Left lobe of liver (tissue), 2 donors: ENCODE measurements at regions not wholly inside any gene's neighbourhood (a gene's known extent, or its start where the extent isn't known, plus 50 kb on each side); places are given as distances from the start of the nearest gene placed in this dataset.
"Not testable (repeated sequence)": the region's sequence is repeated elsewhere in the genome, so short reads cannot be mapped to it uniquely, and the experiment has no call there.

Experiments
- ATAC-seq: fragments of 200-7000 bp; cut with Tn5 transposase; one replicate; pipeline ENCODE4 v1.9.1; 2020; ENCODE audit warnings: mild to moderate bottlenecking, moderate library complexity
- DNase-seq: peaks from one replicate; pipeline ENCODE4 v3.0.0-alpha.2; 2020; ENCODE audit warnings: low spot score
- donor health status: DM: no; HTN: no; CAD: no; lungs with moderate emphysema.
- donor health status: DM: no; HTN: yes; CAD: no.

DNA sequence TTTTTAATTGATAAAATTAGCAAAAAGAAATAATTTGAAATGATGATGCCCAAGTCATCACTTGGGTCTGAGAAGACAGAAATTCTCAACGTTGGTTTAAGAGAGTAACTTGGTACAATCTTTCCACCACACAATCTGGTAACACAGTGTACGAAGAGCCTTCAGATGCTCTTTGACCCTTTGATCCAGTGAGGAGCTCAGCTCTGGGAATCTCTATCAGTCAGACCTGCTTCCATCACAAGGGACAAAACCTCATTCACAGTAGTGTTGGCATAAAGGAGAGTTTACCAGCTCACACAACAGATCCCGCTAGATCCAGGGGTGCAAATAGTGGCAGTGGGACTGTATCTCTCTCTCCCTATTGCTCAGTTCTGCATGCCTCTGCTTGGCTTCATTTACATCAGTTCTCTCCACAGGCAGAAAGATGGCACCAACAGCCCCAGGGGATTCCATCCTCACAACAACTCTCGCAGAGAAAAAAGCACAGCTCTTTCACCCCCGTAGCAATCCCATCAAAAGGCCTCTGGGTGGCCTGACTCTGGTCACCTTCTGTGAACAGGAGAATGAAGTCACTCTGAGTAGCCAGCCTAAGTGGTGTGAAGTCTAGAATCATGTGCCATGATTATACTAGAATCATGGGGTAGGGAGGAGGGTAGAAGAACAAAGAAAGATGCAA is 119.7 kb downstream of the ZNF281 start:
- DNase-seq (no peak), ATAC-seq (peak; percentile 95)

DNA sequence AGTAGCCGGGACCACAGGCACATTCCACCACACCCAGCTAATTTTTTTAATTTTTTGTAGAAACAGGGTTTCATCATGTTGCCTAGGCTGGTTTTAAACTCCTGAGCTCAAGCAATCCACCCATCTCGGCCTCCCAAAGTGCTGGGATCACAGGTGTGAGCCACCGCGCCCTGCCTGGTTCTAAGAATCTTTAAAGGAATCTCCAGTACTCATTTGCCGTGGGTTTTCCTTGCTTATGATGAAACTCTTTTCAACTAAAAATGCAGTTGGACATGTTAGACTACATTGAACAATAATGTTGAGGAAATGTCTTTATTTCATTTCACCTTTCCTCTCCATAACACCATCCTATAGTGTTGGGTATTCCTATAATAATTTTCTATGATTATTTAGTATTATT is 121.6 kb downstream of the ZNF281 start:
- DNase-seq (no peak), ATAC-seq (no peak)

DNA sequence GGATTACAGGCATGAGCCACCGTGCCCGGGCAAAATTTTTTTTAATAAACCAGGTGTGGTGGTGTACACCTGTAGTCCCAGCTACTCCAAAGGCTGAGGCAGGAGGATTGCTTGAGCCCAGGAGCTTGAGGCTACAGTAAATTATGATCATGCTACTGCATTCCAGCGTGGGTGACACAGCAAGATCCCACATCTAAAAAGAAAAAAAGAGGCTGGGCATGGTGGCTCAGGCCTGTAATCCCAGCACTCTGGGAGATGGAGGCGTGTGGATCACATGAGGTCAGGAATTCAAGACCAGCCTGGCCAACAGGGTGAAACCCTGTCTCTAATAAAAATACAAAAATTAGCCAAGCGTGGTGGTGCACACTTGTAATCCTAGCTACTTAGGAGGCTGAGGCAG is 125.6 kb downstream of the ZNF281 start:
- not testable (repeated sequence) for DNase-seq, ATAC-seq

DNA sequence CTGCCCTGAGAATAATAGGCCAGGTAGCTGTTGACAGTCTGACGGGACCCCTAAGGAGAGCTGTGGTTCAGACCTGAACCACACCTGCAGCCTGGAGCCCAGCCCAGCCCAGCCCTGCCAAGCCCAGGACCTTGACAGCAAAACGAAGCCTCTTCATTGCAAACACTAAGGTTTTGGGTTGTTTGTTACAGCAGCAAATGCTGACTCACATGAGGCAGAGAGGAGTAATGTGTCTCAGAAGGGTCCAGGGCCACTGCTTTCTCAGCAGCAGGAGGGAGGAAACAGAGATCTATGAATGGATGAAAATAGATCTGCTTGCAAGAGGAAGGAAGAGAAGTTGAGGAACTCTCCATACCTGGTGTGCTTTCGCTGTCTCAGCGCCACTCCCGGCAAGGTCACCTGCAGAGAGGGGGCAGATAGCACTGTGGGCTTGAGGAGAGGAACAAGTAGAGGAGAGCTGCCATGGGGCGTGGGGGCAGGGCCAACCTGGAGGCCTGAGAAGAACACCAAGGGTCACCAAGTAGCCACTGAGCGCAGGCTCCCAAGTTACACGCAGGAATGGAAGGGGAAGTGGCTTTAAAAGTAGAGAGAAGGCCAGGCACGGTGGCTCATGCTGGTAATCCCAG is 127.2 kb downstream of the ZNF281 start:
- ATAC-seq = no peak

DNA sequence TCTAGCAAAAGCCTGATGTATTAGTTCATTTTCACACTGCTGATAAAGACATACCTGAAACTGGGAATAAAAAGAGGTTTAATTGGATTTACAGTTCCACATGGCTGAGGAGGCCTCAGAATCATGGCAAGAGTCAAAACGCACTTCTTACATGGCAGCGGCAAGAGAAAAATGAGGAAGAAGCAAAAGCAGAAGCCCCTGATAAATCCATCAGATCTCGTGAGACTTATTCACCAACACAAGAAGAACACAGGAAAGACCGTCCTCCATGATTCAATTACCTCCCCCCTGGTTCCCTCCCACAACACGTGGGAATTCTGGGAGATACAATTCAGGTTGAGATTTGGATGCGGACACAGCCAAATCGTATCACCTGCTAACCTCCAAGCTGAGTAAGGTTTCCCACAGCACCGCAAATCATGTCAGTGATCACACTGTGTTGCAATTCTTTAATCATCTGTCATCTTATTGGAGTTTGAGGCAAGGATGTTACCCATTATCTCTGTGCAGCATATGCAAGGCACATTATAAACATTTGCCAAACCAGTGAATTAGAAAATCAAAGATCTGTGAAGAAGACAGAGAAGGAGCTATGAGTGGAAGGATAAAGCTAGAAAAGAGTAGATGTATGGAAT is 128.5 kb downstream of the ZNF281 start:
- DNase-seq = no peak
- ATAC-seq = no peak

More for the DNA sequence above, 127.2 kb downstream of the ZNF281 start:
- DNase-seq = no peak

DNA sequence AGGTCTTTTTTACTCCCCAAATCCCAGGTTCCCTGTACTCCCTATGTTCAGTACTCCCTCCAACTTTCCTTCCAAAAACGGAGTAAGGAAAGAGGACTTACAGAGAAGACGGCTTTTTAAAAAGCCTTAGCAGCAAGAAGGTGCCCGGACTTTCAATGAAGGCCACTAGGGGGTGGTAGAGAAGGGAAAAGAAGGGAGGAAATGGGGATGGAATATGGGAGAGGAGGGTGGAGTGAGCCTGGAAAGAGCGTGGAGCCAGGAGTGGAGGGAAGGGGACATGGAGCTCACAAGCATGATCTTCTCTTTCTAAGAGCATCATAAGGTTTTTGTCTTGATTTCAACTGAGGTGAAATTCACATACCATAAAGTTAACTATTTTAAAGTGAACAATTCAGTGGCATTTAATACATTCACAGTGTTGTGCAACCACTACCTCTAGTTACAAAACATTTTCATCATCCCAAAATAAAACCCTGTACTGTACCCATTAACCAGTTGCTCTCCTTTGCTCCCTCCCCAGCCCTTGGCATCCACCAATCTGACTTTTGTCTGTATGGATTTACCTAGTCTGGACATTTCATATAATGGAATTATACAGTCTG is 129.9 kb downstream of the ZNF281 start:
- peak; percentile 70 for DNase-seq
- peak; percentile 89 for ATAC-seq

DNA sequence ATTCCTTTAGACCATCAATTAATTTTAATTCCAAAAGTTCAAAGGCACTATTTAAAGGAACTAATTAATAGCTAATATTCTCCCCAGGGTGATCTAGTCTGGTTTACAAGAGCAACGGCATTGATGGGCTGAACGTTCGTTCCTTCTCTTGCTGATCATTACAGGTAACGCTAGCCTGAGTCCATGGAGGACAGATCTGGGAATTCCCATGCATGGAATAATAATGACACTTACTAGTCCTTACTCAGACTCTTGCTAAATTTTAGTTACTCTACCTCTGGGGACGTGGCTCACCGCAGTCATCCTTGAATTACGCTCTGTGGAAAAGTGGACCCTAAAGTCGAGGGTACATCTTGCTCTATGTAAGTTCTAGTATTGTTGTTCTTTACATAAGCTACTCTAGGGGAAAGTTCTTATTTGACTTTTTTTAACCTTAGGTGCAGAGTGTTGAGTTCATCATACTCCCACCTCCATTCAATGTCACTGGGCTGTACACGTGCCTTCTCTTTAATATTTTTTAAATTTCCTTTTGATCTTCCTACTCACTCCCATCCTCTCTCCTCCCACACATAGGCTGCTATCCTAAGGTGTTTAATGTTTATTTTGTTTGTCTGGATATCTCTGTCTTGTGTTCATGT is 133.9 kb downstream of the ZNF281 start:
- peak; percentile 41 for ATAC-seq
- no peak for DNase-seq

DNA sequence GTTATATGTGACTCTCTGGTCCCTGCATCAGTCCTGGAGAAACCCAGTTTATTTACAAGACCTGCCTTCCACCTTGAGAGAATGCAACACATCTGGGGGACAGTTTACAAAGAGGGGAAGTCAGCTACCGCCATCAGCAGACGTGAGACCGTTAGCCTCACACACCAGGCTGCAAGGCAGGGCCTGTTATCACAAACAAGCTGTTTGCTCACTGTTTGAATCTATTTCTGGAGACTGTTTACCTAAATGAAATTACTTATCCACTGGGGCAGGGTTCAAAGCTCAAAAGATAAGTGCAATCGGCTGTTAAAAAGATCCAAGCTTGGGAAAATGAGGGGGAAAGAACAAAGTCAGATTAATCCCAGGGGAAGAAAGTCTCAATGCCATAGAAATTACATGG is 134.4 kb downstream of the ZNF281 start:
- DNase-seq (no peak), ATAC-seq (peak; percentile 71)

DNA sequence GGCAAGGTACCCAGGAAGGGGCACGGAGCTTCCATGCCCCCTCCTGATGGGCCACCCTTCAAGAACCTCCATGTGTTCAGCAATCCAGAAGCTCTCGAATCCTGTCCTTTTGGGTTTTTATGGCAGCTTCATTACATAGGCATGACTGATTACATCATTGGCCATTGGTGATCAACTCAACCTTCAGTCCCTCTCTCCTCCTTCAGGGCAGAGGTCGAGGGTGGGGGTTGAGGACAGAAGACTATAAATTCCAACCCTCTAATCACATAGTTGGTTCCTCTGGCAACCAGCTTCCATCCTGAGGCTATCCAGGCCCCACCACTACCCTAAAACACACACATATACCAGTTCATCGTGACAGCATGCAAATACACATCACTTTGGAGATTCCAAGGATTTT is 135.7 kb downstream of the ZNF281 start:
- ATAC-seq (no peak), DNase-seq (no peak)

DNA sequence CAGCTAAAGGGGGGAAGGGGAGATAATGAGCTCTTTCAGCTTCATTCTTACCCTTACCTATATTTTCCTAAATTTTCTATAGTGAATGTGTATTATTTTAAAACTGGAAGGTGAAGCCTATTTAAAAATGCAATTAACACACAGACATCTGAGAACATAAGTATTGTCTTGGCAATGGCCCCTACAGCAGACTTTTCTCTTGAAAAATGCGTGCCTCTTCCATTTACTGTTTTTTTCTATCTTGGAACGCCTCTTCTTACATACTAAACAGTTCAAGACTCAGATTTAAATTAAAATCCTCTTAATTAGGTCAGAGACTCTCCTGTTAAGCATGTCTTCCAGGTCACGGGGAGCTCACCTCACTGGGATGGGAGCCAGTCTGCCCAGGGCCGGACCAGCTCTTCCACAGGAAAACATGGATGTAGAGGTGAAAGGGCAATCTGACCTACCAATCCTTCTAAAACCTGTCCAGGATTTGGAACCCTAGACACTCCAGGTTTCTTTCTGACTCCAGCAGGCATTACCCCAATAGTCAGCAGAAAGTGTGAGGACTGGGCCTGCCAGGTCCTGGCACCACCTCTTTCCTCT is 137.3 kb downstream of the ZNF281 start:
- no peak for DNase-seq
- ATAC-seq = peak; percentile 56

DNA sequence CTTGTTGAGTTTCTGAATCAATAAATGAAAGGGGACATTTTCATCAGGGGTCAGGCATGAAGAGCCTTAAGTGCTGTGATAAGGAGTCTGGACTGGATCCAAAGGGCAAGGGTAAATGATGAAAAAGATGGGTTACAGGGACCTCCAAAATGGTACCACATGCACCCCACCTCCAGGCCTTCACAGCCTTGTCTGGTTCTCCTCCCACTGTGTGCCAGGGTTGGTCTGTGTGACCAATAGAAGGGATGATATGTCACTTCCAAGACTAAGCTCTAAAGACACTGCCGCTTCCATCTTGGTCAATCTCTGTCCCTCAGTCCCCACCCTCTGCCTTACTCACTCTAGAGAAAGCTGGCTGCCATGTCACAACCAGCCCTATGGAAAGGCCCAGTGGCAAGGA is 140.6 kb downstream of the ZNF281 start:
- ATAC-seq (no peak), DNase-seq (no peak)

DNA sequence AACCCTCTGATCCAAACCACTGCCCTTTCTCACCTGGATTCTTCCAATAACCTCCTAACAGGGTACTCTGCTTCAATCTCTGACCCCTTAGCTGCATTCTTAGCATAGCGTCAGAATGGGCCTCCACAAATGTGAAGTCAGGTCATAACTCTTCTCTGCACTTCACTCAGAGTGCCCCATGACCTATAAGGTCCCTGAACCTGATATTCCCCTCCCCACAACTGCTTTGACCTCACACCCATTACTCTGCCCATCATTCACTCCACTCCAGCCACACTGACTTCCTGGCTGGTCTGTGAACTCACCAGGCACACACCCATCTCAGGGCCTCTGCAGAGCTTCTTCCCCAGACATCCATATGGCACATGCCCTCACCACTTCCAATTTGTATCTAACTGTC is 141.9 kb downstream of the ZNF281 start:
- DNase-seq (no peak), ATAC-seq (no peak)

DNA sequence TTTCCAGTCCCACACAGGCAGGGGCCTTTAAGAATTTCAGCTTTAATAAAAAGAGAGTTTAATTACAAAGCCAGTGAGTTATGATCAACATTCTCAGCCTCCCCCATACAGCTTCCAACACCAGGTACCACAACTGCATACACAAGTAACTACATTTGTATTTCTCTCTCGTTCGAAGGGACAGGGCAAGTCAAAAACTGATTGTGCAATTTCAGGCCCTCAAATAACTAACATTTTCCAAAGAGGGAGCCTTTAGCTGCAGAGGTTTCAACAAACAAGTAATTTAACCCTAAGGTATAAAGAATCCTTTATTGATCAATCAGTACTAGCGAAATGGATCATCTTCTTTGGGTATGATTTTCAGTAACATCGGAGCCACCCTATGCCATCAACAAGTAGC is 142.4 kb downstream of the ZNF281 start:
- no peak for DNase-seq
- peak; percentile 36 for ATAC-seq

DNA sequence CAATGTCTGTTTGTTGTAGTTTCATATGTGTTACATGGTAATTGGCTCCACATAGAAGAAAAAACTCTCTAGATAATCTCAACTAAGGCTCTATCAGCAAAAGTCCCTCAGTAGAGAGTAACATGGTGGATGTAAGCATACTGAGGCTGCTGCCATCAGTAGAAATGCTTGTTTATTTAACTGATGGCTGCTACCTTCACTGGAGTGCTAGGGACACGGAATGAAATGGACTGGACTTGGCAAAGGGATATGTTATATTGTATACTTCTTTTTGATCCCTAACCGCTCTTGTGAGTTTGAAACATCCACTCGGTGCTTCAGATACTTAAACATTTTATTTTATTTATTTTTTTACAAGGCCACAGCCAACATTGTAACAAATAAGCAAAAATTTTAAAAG is 143.0 kb downstream of the ZNF281 start:
- no peak for ATAC-seq

DNA sequence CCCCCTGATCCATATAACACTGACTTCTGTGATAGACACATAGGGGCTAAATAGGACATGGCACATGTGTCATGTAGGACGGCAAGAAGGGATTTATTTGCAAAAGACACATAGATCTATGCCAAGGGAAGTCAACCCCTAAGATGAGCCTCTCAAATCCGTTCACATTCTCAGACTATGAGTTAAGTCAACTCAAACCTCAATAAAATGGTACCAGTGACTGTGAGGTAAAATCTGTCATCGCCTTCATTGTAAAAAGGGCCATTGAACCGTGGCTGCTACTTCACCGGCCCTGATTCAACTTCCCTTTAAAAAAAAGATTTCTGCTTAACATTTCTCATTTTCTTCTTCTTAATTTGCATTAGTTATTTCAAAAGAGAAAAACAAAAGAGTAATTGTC is 144.0 kb downstream of the ZNF281 start:
- ATAC-seq (no peak), DNase-seq (no peak)

More for the DNA sequence above, 143.0 kb downstream of the ZNF281 start:
- no peak for DNase-seq

DNA sequence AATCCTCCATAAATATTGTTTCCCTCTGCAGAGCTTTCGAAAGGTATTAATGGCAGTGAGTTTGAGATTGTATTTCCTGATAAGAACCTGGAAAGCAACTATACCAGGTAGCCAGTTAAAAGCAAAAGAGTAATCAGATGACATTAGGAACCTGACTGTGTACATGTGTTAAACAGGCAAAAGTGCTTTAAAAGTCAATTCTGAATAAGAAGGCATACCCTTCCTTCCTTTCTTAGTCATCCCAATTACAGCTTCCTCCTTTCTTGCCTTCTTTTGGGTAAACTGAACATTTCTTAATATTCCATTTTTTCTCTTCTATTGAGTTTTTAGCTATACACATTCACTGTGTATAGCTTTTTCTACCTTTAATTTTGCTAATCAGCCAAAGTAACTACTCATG is 144.7 kb downstream of the ZNF281 start:
- DNase-seq = no peak
- ATAC-seq = no peak

DNA sequence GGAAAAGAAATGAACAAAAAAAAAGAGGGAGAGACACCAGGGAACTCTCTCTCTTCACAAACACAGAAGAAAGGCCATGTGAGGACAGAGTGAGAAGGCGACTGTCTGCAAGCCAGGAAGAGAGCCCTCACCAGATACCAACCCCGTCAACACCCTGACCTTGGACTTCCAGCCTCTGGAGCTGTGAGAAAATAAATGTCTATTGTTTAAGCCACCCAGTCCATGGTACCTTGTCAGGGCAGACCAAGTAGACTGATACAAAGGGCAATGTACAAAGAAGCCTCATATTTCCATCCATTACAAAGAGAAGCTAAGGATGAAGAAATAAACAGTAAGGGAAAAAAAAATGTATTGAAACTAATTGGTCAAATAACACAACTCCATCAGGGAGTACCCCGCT is 146.6 kb downstream of the ZNF281 start:
- no peak for DNase-seq
- no peak for ATAC-seq

DNA sequence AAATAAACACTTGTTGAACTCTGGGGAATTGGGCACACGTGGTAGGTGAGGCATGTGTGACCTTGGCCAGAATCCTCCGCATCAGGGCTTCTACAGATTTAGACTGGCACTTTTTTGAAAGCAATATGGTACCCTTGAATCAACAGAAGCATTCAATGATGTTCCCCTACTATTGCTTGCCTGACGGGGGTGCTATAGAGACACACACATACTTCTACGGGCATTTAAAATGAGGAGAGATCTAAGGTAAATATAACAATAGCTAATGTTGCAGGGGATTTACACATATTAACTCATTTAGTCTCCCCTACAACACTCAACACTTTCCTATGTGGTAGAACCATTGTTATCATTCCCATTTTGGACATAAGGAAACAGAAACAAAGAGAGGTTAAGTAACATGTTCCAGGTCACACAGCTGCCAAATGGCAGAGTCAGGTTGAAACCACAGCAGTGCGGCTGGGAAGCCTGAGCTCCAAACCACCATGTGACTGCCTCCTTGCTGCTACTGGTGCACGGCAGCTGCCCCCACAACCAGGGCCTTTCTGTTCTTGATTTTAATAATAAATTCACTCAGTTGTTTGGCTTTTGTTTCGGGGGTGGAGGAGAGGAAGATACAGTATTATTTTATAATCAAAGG is 147.4 kb downstream of the ZNF281 start:
- ATAC-seq = no peak
- no peak for DNase-seq

DNA sequence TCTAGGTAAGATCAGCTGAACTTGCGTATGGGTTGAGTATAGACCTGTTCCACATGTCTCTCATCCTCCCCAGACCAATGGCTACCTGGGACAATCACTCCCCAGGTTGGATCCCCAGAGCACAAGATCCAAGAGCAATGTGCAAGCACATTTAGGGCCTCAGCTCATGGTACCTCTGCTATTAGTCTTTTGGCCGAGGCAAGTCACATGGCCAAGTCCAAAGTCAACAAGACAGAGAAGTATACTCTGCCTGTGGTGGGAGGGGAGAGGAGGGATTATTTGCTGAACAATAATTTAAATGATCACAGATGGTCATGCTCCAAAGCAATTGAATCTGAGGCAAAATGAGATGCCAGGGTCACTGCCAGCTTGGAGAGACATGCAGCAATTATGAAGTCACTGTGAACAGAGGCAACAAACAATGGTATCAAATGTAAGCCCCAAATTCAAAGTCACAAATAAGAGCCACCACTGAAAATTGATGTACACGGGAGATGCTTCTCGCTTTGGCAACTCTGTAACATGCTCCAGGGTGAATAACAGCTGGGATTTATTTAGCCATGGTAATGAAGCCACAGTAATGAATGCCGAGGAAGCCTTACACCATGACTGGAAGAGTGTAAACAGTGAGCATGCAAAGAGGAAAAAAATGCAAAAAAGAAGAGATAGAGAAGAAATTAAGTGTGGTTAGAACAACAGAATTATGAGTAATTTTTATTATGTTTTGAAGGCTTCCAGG is 149.1 kb downstream of the ZNF281 start:
- no peak for DNase-seq
- ATAC-seq = peak; percentile 74
